Left colon (tissue), 2 donors: ENCODE measurements at regions not wholly inside any gene's neighbourhood (a gene's known extent, or its start where the extent isn't known, plus 50 kb on each side); places are given as distances from the start of the nearest gene placed in this dataset.

Source experiments
- ATAC-seq: fragments of 200-7000 bp; cut with Tn5 transposase; one replicate; pipeline ENCODE4 v1.9.1; 2020; ENCODE audit warnings: mild to moderate bottlenecking, moderate library complexity
- DNase-seq, 2 donors: peaks; one replicate each; pipeline ENCODE4 v3.0.0-alpha.2; 2020
- intact Hi-C, 2 donors: fragments of 100-400 bp; cut with DNase I in 1 of 2; cut with micrococcal nuclease in 1 of 2; formaldehyde crosslinking; loops; one replicate each; pipeline versions ENCODE4 v1.11.2 to v1.14.0; 2022; cut with DNase I, micrococcal nuclease
- donor health status: DM: no; HTN: no; CAD: no.
- donor health status: DM: yes; HTN: yes; CAD: no.

DNA sequence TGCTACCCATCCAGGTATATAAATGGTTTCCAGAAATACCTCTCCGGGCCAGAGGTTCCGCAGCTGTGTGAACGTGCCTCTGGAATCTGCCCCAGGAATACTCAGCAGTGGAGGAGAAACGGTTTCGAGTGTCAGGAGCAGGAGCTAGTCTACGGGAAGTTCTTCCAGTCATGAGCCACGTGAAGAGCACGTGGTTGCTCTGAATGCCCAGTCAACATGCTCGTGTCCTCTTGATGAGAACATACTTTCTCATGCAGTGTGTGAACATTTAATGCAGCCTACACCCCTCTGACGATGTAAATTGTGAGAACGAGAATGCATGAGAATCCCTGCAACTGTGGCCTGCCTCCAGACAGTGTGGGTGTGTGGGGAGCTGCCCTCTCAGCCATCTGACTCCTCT lies 277.0 kb upstream of the SHH start:
- DNase-seq (no peak), ATAC-seq (no peak)
- intact Hi-C loops: no loop called here

- DNase-seq (no peak), ATAC-seq (no peak)
- intact Hi-C loops: no loop called here
These were observed 275.9 kb upstream of the SHH start for GRCh38 chr7:156088115-156088514.

GRCh38 chr7:156082048-156083040 lies 270.1 kb upstream of the SHH start:
- DNase-seq: no peak
- intact Hi-C loops: no loop called here
- ATAC-seq: no peak

DNA sequence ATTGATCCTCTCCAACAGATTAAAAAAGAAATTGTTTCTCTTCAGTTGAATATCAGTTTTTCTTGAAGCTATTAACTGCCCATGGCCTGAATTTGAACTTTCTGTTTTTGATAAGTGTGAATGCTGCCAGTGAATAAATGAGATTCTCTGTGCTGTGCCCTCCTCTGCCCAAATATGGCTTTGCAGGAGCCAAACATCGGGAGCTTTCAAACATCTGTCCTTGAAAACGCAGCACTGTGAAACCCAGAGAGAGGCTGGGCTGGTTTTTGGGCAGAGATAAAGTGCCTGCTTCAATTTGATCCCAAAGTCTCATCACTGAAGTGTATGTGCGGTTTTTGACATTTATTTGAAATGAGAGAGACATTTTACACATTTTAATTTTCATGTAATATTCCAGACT lies 268.3 kb upstream of the SHH start:
- DNase-seq (no peak), ATAC-seq (no peak)
- intact Hi-C loops: no loop called here

DNA sequence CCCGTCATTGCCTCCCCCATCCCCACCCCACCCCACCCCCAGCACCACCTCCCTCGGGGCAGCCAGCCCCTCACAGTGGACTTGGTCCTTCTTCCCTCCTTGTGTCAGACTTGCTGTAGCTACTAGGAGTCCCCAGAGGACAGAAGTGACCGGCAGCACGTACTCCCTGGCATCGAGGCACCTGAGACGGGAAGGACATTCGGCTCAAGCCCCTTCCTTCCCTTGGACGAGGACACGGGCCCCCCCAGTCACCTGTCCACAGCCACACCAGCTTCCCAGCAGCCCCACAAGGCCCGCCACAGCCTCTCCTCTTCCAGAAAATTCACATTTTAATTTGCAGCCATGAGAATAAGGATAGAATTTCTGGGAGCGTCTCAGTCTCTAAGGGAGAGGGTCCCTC lies 267.8 kb upstream of the SHH start:
- intact Hi-C loops: no loop called here
- ATAC-seq: no peak
- no peak for DNase-seq

DNA sequence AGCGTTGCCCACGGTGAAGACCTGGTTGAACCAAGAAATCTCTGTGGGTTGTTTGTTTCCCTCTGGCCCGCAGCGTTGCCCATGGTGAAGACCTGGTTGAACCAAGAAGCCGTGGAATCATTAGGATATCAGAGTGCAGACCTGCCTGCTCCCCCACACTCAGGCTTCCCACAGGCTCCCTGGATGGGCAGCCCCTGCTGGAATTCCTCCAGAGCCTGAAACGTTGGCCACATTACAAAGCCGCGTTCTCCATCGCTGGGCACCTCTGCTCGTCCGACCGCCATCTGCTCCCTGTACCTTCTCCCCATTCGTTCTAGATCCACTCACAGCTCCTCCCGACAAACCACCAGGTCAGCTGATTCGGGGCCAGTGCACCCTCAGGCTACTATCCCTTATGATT lies 266.9 kb upstream of the SHH start:
- ATAC-seq: no peak
- intact Hi-C loops: no loop called here
- no peak for DNase-seq

- ATAC-seq: no peak
- intact Hi-C loops: no loop called here
- no peak for DNase-seq
These were observed 262.8 kb upstream of the SHH start for GRCh38 chr7:156074982-156075615.

GRCh38 chr7:156074084-156074483 lies 261.8 kb upstream of the SHH start:
- DNase-seq: no peak
- intact Hi-C loops: no loop called here
- no peak for ATAC-seq

DNA sequence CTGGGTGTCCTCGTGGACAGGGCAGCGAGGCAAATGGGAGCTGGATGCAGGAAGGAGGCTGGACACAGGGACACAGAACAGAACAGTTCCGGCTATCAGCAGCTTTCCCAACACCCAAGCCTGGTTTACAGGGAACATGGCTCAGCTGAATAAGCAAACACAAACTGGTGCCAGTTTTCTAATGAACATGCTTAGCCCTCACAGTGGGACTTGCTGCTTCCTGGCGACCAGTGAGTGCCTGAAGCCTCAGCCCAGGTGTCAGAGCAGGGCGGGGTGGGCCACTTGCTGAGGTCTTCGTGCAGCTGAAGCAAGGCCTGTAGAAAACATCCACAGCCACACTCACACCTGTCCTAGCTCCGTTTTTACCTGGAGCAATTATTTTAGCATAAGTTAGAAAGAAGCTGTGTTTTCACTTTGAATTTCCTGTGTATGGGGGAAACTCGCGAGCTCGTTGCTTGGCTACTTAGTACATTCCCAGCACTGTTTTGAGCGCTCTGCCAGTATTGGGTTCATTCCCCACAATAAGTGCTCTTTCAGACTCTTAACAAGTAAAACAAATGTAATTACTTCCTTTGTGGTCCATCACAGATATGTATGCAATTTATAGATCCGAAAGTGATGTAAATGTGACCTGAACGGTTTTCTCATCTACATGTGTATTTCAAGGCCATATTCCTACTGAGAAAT lies 261.2 kb upstream of the SHH start:
- peak; percentile 26 for ATAC-seq

GRCh38 chr7:156071612-156072011 lies 259.3 kb upstream of the SHH start:
- ATAC-seq (no peak), DNase-seq (no peak)
- intact Hi-C loops: no loop called here

More for the DNA sequence above, 261.2 kb upstream of the SHH start:
- DNase-seq: no peak
- intact Hi-C loops: no loop called here

- ATAC-seq (no peak), DNase-seq (no peak)
- intact Hi-C loops: no loop called here
These were observed 257.6 kb upstream of the SHH start for GRCh38 chr7:156069891-156070290.

- ATAC-seq (no peak), DNase-seq (no peak)
- intact Hi-C loops: no loop called here
These were observed 254.9 kb upstream of the SHH start for GRCh38 chr7:156067156-156067555.

DNA sequence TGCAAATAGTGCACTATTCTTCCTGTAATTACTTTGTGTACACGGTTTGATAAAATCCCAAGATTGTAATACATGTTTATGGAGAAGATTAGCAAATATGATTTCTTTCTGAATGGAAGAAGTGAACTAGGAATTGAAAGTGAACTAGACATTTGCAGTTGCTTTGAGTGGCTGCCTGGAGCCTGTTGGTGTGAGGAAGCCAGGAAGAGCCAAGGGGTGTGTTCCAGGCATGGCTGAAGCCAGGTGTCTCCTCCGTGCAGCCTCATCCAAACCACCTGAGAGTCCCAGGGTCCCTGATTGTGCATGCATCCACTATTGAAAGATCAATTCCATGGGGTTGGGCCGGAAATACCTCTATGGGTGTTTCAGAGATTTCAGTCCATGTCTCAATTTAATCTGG lies 253.1 kb upstream of the SHH start:
- DNase-seq: no peak
- intact Hi-C loops: no loop called here
- no peak for ATAC-seq

GRCh38 chr7:156064971-156065386 lies 252.7 kb upstream of the SHH start:
- ATAC-seq (peak; percentile 37), DNase-seq (no peak)
- intact Hi-C loops: no loop called here

- ATAC-seq: no peak
- no peak for DNase-seq
- intact Hi-C loops: no loop called here
These were observed 251.1 kb upstream of the SHH start for GRCh38 chr7:156063241-156063810.

GRCh38 chr7:156062286-156062685 lies 250.0 kb upstream of the SHH start:
- no peak for DNase-seq
- ATAC-seq: no peak
- intact Hi-C loops: no loop called here

GRCh38 chr7:156061689-156062255 lies 249.5 kb upstream of the SHH start:
- intact Hi-C loops: no loop called here
- DNase-seq: no peak
- ATAC-seq: no peak

DNA sequence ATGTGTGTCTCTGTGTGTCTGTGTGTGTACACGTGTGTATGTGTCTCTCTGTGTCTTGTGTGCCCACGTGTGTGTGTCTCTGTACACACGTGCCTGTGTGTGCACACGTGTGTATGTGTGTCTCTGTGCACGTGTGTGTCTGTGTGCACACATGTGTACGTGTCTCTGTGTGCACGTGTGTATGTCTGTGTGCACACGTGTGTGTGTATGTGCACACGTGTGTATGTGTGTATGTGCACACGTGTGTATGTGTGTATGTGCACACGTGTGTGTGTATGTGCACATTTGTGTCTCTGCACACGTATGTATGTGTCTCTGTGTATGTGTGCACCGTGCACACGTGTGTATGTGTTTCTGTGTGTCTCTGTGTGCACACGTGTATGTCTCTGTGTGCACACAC lies 248.7 kb upstream of the SHH start:
- ATAC-seq: no peak
- intact Hi-C loops: no loop called here

DNA sequence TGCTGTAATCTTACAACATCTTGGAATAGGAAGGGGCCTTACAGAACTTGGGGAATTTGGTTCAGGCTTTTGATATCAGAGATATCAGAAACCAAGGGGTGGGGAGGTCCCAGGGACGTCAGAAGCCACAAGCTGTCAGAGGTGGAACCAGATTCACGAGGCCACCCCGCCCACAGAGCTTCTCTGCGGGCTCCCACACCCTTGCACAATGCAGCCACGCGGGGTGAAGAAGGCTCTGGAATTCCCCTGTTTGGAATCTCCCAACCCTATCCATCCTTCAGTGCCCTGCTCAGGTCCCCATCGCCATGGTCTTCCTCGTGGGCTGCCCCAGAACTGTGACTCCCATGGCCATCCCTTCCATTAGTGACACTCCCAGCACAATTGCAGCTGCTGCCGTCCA lies 247.1 kb upstream of the SHH start:
- no peak for DNase-seq
- no peak for ATAC-seq
- intact Hi-C loops: no loop called here

More for the DNA sequence above, 248.7 kb upstream of the SHH start:
- DNase-seq: no peak
